ENCODE measurements at regions not wholly inside any gene's neighbourhood (a gene's known extent, or its start where the extent isn't known, plus 50 kb on each side); places are given as distances from the start of the nearest gene placed in this dataset.

DNA sequence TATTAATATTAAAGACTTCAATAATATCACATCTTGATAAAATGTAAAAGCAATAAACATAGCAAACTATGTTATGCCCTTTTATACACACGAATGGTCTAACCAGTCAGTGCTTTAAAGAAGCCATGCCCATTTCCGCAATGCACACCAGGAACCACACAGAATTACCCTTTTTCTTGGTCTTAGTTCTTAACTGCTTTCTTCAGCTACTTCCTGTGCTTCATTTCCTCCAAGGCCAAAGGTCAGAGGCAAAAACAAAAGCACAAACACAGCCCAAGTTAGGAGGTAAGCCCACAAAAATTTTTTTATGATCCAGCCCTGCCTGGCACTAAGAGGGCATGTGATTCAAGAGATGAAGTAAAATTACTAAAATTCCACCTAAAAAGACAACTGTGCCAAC is 267.2 kb downstream of the FBXO15 start:
- TF ChIP-seq CTCF (conservative IDR thresholded peaks at IDR 0.05 in 1 of 2, IDR thresholded peaks at IDR 0.05 in 1 of 2; ENCODE audit: low read depth in 1 of 2, low read length in 2 of 2): no peak
- TF ChIP-seq EZH2 (IDR thresholded peaks at IDR 0.05; ENCODE audit: low read length, missing control alignments): no peak

Data from fibroblast of lung (primary cell).